Natural killer cell treated with Interleukin-12 subunit alpha and Interleukin-12 subunit beta and Interleukin-15 and Interleukin-18, amount 100 ng/mL, for 72 hours (primary cell): ENCODE measurements at regions not wholly inside any gene's neighbourhood (a gene's known extent, or its start where the extent isn't known, plus 50 kb on each side); places are given as distances from the start of the nearest gene placed in this dataset.

Source experiments
- ATAC-seq, 2 donors: fragments of 150-1000 bp; cut with Tn5 transposase in 1 of 2; sonication (Bioruptor Pico), chemical (Tn5 transposase) in 1 of 2; 2 replicates each; pipeline ENCODE4 v1.10.0; 2021
- DNase-seq: peaks from one replicate; pipeline ENCODE4 v3.0.0; 2022; ENCODE audit warnings: low spot score
- H3K27ac Mint-ChIP-seq, 2 donors: 1 replicate in 1 of 2; 2 replicates in 1 of 2; pipeline ENCODE4 v1.8.0; 2022; ENCODE audit warnings: mixed read lengths in 2 of 2, mild to moderate bottlenecking in 1 of 2, moderate library complexity in 1 of 2
- H3K27me3 Mint-ChIP-seq, 2 donors: 1 replicate in 1 of 2; 2 replicates in 1 of 2; pipeline ENCODE4 v1.8.0; 2022; ENCODE audit warnings: mixed read lengths in 2 of 2
- H3K36me3 Mint-ChIP-seq: one replicate; pipeline ENCODE4 v1.8.0; 2022; ENCODE audit warnings: mixed read lengths
- H3K4me1 Mint-ChIP-seq, 2 donors: 1 replicate in 1 of 2; 2 replicates in 1 of 2; pipeline ENCODE4 v1.8.0; 2022; ENCODE audit warnings: low read depth in 2 of 2, mixed read lengths in 2 of 2, mild to moderate bottlenecking in 1 of 2
- H3K4me3 Mint-ChIP-seq: one replicate; pipeline ENCODE4 v1.8.0; 2022; ENCODE audit warnings: mixed read lengths
- H3K9me3 Mint-ChIP-seq: 2 replicates; pipeline ENCODE4 v1.8.0; 2022; ENCODE audit warnings: mixed read lengths

DNA sequence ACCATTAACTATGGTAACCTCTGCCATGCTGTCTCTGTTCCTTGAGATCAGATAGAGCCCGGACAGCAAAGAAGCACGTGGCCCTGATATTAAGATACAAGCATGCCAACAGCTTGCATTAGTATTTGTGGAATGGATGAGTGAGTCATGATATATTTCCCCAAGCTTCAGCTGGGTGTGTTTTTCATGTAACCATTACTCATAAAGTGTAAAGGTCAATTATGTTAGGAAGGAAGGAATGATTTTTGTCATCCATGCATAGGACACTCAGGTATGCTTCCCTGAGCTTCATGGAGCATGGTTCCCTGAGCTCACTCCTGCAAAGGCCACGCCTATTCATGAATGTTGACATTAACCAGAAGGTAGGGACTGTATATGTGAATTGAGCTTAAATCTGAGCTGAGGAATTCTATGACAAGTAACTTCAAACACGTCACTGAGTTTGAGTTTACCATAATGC is 74.6 kb downstream of the ARL4C start:
- H3K9me3 Mint-ChIP-seq, result peaks cover 6% of the 10 kb centered on the region
- H3K27me3 Mint-ChIP-seq, result no peaks in the 10 kb centered on the region
- ATAC-seq, result no peak

GRCh38 chr2:234420408-234420807 is 76.5 kb downstream of the ARL4C start:
- H3K4me1 Mint-ChIP-seq, result peaks cover 36 to 45% of the 10 kb centered on the region in 2 donors
- no peak for DNase-seq
- no peaks in the 10 kb centered on the region for H3K27me3 Mint-ChIP-seq
- peaks cover 7% of the 10 kb centered on the region for H3K9me3 Mint-ChIP-seq
- H3K4me3 Mint-ChIP-seq, result no peak overlapping the region
- H3K27ac Mint-ChIP-seq, result peak overlapping the region; percentile 55 to 70
- peaks cover 11% of the 10 kb centered on the region for H3K36me3 Mint-ChIP-seq
- peak in 1 of 2 donors; percentile 43 for ATAC-seq

More for the DNA sequence above, 74.6 kb downstream of the ARL4C start:
- Mint-ChIP-seq H3K27ac (peak overlapping the region; percentile 91 to 94), H3K4me3 (peak overlapping the region; percentile 67), H3K36me3 (peaks cover 8% of the 10 kb centered on the region), H3K4me1 (peaks cover 51 to 59% of the 10 kb centered on the region in 2 donors)
- DNase-seq, result no peak

GRCh38 chr2:234419726-234420125 is 77.2 kb downstream of the ARL4C start:
- Mint-ChIP-seq H3K27ac (peak overlapping the region in 1 of 2 donors; percentile 70), H3K4me1 (peaks cover 35 to 45% of the 10 kb centered on the region in 2 donors), H3K36me3 (peaks cover 11% of the 10 kb centered on the region), H3K9me3 (peaks cover 12% of the 10 kb centered on the region), H3K27me3 (no peaks in the 10 kb centered on the region), H3K4me3 (no peak overlapping the region)
- DNase-seq (no peak), ATAC-seq (no peak)

DNA sequence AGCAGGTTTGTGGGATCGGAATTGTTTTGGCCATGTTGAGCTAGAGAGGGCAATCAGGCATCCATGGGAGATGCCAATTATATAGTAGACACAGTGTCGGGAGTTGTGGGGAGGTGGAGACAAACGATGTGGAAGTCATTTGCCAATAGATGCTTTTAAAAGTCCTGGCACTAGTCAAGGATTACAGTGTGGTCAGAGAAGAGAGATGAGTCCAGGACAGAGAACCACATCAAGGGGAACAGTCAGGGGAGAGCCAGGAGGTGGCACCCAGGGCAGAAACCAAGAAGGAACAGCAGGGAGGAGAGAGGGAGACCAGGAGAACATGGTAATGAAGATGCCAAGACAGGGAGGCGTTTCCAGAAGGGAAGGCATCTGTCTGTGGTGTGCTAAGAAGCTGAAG is 81.2 kb downstream of the ARL4C start:
- no peaks in the 10 kb centered on the region for H3K27me3 Mint-ChIP-seq
- no peak overlapping the region for H3K4me3 Mint-ChIP-seq
- peaks cover 24 to 25% of the 10 kb centered on the region in 2 donors for H3K4me1 Mint-ChIP-seq
- ATAC-seq, result no peak
- H3K36me3 Mint-ChIP-seq, result peaks cover 11% of the 10 kb centered on the region
- H3K27ac Mint-ChIP-seq, result peak overlapping the region; percentile 2 to 69
- no peak for DNase-seq
- peaks cover 12% of the 10 kb centered on the region for H3K9me3 Mint-ChIP-seq

DNA sequence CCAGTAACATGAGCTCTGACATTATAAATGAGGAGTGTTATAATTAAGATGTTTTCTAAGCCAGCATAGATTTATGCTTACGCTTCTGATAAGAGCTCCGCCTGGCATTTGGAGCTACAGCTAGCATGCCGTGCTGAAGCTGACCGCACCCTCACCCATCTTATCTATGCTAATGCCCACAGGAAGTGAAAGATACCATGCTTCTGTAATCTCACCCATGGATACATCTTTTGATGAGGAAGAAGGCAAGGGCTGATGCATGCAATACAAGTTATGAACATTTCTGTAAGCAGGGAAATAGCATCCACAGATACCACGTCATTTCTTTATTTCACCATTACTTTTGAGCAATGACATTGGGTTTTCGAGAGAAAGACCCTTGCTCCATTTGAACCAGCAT is 82.3 kb downstream of the ARL4C start:
- no peak for DNase-seq
- H3K9me3 Mint-ChIP-seq, result peaks cover 12% of the 10 kb centered on the region
- peaks cover 11% of the 10 kb centered on the region for H3K36me3 Mint-ChIP-seq
- H3K27ac Mint-ChIP-seq, result peak overlapping the region; percentile 2 to 69
- peak overlapping the region; percentile 29 for H3K4me3 Mint-ChIP-seq
- no peaks in the 10 kb centered on the region for H3K27me3 Mint-ChIP-seq
- peak in 1 of 2 donors; percentile 84 for ATAC-seq
- H3K4me1 Mint-ChIP-seq, result peaks cover 25 to 30% of the 10 kb centered on the region in 2 donors

DNA sequence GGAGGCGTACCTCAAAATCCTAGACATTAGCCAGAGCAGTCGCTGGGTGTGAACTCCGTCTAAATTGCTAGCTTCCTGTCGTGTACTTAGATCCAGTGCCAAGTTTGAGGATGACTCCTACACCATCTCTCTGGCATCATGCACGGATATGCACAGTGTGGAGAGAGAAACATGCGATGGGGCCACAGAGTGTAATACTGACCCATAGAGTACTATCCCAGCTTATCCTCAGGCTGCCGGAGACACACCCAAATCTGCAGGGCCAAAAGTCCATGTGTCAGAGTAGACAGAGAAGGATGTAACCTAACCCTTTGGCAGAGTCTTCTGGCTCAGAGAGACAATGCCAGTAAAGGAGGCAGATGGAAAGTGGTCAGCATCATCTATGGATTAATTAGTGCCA is 84.2 kb downstream of the ARL4C start:
- no peak for ATAC-seq
- DNase-seq, result no peak
- Mint-ChIP-seq H3K36me3 (peaks cover 4% of the 10 kb centered on the region), H3K4me3 (no peak overlapping the region), H3K27ac (peak overlapping the region; percentile 36 to 39), H3K4me1 (peaks cover 20 to 27% of the 10 kb centered on the region in 2 donors), H3K9me3 (peaks cover 6% of the 10 kb centered on the region), H3K27me3 (no peaks in the 10 kb centered on the region)

DNA sequence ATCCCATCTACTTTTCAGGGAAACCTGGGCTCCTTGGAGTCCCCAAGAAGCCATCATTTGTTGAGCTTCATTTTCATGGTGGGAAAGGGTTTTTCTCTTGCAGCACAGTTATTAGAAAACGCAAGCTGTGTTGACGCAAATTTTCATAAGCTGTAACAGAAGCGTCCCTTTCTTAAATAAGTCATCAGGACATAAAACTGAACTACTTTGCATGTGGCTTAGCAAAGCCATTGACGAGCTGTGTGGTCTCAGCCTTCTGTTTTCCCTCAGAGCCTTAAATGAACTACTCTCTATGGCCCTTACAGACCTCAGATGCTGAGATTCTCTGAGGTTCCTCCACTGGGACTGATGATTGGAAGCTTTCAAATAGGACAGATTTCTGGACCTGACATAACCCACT is 85.1 kb downstream of the ARL4C start:
- peaks cover 20 to 27% of the 10 kb centered on the region in 2 donors for H3K4me1 Mint-ChIP-seq
- H3K27ac Mint-ChIP-seq, result peak overlapping the region in 1 of 2 donors; percentile 73
- H3K27me3 Mint-ChIP-seq, result no peaks in the 10 kb centered on the region
- H3K9me3 Mint-ChIP-seq, result peaks cover 6% of the 10 kb centered on the region
- ATAC-seq (no peak), DNase-seq (no peak)
- no peaks in the 10 kb centered on the region for H3K36me3 Mint-ChIP-seq
- H3K4me3 Mint-ChIP-seq, result no peak overlapping the region

- peaks cover 29 to 33% of the 10 kb centered on the region in 2 donors for H3K4me1 Mint-ChIP-seq
- ATAC-seq, result no peak
- H3K9me3 Mint-ChIP-seq, result peaks cover 6% of the 10 kb centered on the region
- no peak overlapping the region for H3K4me3 Mint-ChIP-seq
- no peak for DNase-seq
- H3K27ac Mint-ChIP-seq, result peak overlapping the region in 1 of 2 donors; percentile 73
- no peaks in the 10 kb centered on the region for H3K27me3 Mint-ChIP-seq
- no peaks in the 10 kb centered on the region for H3K36me3 Mint-ChIP-seq
Measured at GRCh38 chr2:234410526-234410925, 86.4 kb downstream of the ARL4C start.

DNA sequence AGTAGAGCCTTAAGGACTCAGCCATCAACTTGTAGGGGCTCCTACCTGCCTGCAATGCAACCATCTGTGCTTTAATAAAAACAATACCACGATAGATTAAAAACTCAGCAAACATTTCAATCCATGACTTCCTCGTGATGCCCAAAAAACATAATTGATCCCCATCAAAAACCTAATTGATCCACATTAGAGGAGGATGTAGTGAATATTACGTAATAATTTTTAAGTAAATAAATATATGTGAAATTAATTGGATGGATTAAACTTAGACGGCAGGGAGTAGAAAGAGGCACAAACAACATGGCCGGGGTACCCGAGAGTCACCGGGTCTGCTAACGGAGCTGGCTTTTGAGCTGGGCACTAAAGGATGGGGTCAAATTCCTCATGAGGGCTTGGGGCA is 87.3 kb downstream of the ARL4C start:
- ATAC-seq (no peak), DNase-seq (no peak)
- Mint-ChIP-seq H3K36me3 (no peaks in the 10 kb centered on the region), H3K27me3 (no peaks in the 10 kb centered on the region), H3K4me3 (no peak overlapping the region), H3K4me1 (peaks cover 22 to 30% of the 10 kb centered on the region in 2 donors), H3K27ac (no peak overlapping the region), H3K9me3 (no peaks in the 10 kb centered on the region)

- Mint-ChIP-seq H3K27ac (peak overlapping the region; percentile 14 to 59), H3K4me3 (no peak overlapping the region), H3K36me3 (peaks cover under 1% of the 10 kb centered on the region), H3K4me1 (peaks cover 42 to 43% of the 10 kb centered on the region in 2 donors), H3K9me3 (no peaks in the 10 kb centered on the region), H3K27me3 (no peaks in the 10 kb centered on the region)
- ATAC-seq, result no peak
- no peak for DNase-seq
Measured at GRCh38 chr2:234406085-234406484, 90.8 kb downstream of the ARL4C start.

DNA sequence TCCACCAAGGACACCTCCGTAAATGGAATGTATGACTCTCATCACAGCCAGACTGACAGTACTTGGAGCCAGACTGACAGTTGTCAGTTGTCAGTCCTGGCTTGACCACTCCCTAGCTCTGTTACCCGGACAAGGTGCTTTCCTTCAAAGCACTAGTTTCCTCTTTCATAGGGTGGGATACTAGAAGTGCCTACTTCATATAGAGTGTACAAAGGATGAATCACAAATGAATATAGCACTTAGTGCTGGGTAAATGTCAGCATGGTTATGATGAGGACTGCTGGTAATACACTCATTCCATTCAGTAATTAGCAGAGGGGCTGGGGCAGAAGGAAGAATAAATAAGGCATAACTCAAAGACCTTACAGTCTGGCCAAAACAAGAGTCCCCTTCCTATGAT is 91.4 kb downstream of the ARL4C start:
- DNase-seq (no peak), ATAC-seq (no peak)
- Mint-ChIP-seq H3K36me3 (peaks cover 5% of the 10 kb centered on the region), H3K9me3 (peaks cover 3% of the 10 kb centered on the region), H3K27me3 (no peaks in the 10 kb centered on the region), H3K27ac (peak overlapping the region; percentile 14 to 67), H3K4me1 (peaks cover 43 to 48% of the 10 kb centered on the region in 2 donors), H3K4me3 (no peak overlapping the region)

GRCh38 chr2:234404957-234405356 is 91.9 kb downstream of the ARL4C start:
- Mint-ChIP-seq H3K4me3 (no peak overlapping the region), H3K36me3 (peaks cover 5% of the 10 kb centered on the region), H3K9me3 (peaks cover 3% of the 10 kb centered on the region), H3K27me3 (no peaks in the 10 kb centered on the region), H3K4me1 (peaks cover 41 to 50% of the 10 kb centered on the region in 2 donors), H3K27ac (peak overlapping the region; percentile 14 to 67)
- DNase-seq, result no peak
- ATAC-seq, result no peak

DNA sequence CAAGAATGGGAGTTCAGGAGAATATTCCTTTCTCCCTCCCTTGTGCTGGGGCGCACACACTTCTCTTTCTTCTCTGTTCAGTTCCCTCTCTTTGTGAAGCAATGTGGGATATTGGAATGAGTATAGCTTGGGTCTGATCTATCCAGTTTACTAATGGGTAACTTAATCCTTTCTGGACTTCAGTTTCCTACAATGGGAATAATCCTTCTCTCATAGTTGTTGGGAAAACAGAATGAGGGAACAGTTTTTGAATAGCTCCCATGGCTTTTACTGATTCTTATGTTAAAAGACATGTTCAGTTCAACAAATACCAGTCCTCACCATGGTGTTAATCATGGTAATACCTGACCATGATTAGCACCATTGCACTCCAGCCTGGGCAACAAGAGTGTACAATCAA is 93.1 kb downstream of the ARL4C start:
- H3K4me3 Mint-ChIP-seq, result no peak overlapping the region
- H3K36me3 Mint-ChIP-seq, result peaks cover 5% of the 10 kb centered on the region
- H3K27ac Mint-ChIP-seq, result peak overlapping the region in 1 of 2 donors; percentile 43
- DNase-seq (no peak), ATAC-seq (no peak)
- H3K4me1 Mint-ChIP-seq, result peaks cover 45 to 58% of the 10 kb centered on the region in 2 donors
- H3K9me3 Mint-ChIP-seq, result peaks cover 3% of the 10 kb centered on the region
- H3K27me3 Mint-ChIP-seq, result no peaks in the 10 kb centered on the region

GRCh38 chr2:234403074-234403473 is 93.8 kb downstream of the ARL4C start:
- no peaks in the 10 kb centered on the region for H3K27me3 Mint-ChIP-seq
- no peak for DNase-seq
- H3K9me3 Mint-ChIP-seq, result peaks cover 3% of the 10 kb centered on the region
- ATAC-seq, result no peak
- peak overlapping the region; percentile 43 to 75 for H3K27ac Mint-ChIP-seq
- peak overlapping the region; percentile 21 for H3K4me3 Mint-ChIP-seq
- peaks cover 48 to 61% of the 10 kb centered on the region in 2 donors for H3K4me1 Mint-ChIP-seq
- H3K36me3 Mint-ChIP-seq, result peaks cover 5% of the 10 kb centered on the region

GRCh38 chr2:234401426-234401825 is 95.5 kb downstream of the ARL4C start:
- peak in 1 of 2 donors; percentile 72 for ATAC-seq
- peaks cover 5% of the 10 kb centered on the region for H3K36me3 Mint-ChIP-seq
- H3K27me3 Mint-ChIP-seq, result no peaks in the 10 kb centered on the region
- peak overlapping the region; percentile 24 to 75 for H3K27ac Mint-ChIP-seq
- peaks cover 47 to 57% of the 10 kb centered on the region in 2 donors for H3K4me1 Mint-ChIP-seq
- H3K4me3 Mint-ChIP-seq, result peak overlapping the region; percentile 21
- peaks cover 3% of the 10 kb centered on the region for H3K9me3 Mint-ChIP-seq
- DNase-seq, result no peak
